Activated naive CD8-positive, alpha-beta T cell treated with anti-CD3 and anti-CD28 coated beads, Interleukin-2, amount 50 U/mL, for 24 hours (primary cell): ENCODE measurements at regions not wholly inside any gene's neighbourhood (a gene's known extent, or its start where the extent isn't known, plus 50 kb on each side); places are given as distances from the start of the nearest gene placed in this dataset.
"Not testable (repeated sequence)": the region's sequence is repeated elsewhere in the genome, so short reads cannot be mapped to it uniquely, and the experiment has no call there.

Experiments used
- ATAC-seq: fragments of 150-1000 bp; cut with Tn5 transposase; one replicate; pipeline ENCODE4 v1.10.0; 2021
- DNase-seq: peaks from one replicate; pipeline ENCODE4 v3.0.0; 2021
- H3K27ac Mint-ChIP-seq: one replicate; pipeline ENCODE4 v1.8.0; 2021; ENCODE audit warnings: mild to moderate bottlenecking, mixed read lengths
- H3K27me3 Mint-ChIP-seq: one replicate; pipeline ENCODE4 v1.8.0; 2021; ENCODE audit warnings: mixed read lengths
- H3K36me3 Mint-ChIP-seq: one replicate; pipeline ENCODE4 v1.8.0; 2021; ENCODE audit warnings: low read depth, mixed read lengths
- H3K4me1 Mint-ChIP-seq: one replicate; pipeline ENCODE4 v1.8.0; 2021; ENCODE audit warnings: mixed read lengths
- H3K4me3 Mint-ChIP-seq: one replicate; pipeline ENCODE4 v1.8.0; 2021; ENCODE audit warnings: mild to moderate bottlenecking, moderate library complexity, mixed read lengths
- H3K9me3 Mint-ChIP-seq: one replicate; pipeline ENCODE4 v1.8.0; 2021; ENCODE audit warnings: mixed read lengths

- no peaks in the 10 kb centered on the region for H3K9me3 Mint-ChIP-seq
- no peak overlapping the region for H3K27ac Mint-ChIP-seq
- H3K4me1 Mint-ChIP-seq, result no peaks in the 10 kb centered on the region
- no peaks in the 10 kb centered on the region for H3K36me3 Mint-ChIP-seq
- no peaks in the 10 kb centered on the region for H3K27me3 Mint-ChIP-seq
- ATAC-seq (no peak), DNase-seq (no peak)
- no peak overlapping the region for H3K4me3 Mint-ChIP-seq
Measured at GRCh38 chr14:41461380-41461779, 145.3 kb upstream of the LRFN5 start.

GRCh38 chr14:41457393-41457792 is 149.3 kb upstream of the LRFN5 start:
- H3K27me3 Mint-ChIP-seq, result no peaks in the 10 kb centered on the region
- no peak overlapping the region for H3K27ac Mint-ChIP-seq
- ATAC-seq (no peak), DNase-seq (no peak)
- no peaks in the 10 kb centered on the region for H3K36me3 Mint-ChIP-seq
- H3K9me3 Mint-ChIP-seq, result no peaks in the 10 kb centered on the region
- H3K4me3 Mint-ChIP-seq, result no peak overlapping the region
- no peaks in the 10 kb centered on the region for H3K4me1 Mint-ChIP-seq

GRCh38 chr14:41449066-41449465 is 157.6 kb upstream of the LRFN5 start:
- Mint-ChIP-seq H3K4me3 (no peak overlapping the region), H3K4me1 (no peaks in the 10 kb centered on the region), H3K27ac (no peak overlapping the region), H3K9me3 (no peaks in the 10 kb centered on the region), H3K27me3 (no peaks in the 10 kb centered on the region), H3K36me3 (no peaks in the 10 kb centered on the region)
- ATAC-seq (no peak), DNase-seq (no peak)

GRCh38 chr14:41446008-41446407 is 160.7 kb upstream of the LRFN5 start:
- ATAC-seq (no peak), DNase-seq (no peak)
- no peaks in the 10 kb centered on the region for H3K27me3 Mint-ChIP-seq
- no peak overlapping the region for H3K27ac Mint-ChIP-seq
- no peaks in the 10 kb centered on the region for H3K36me3 Mint-ChIP-seq
- H3K4me3 Mint-ChIP-seq, result no peak overlapping the region
- no peaks in the 10 kb centered on the region for H3K4me1 Mint-ChIP-seq
- no peaks in the 10 kb centered on the region for H3K9me3 Mint-ChIP-seq

- H3K27ac Mint-ChIP-seq, result no peak overlapping the region
- H3K27me3 Mint-ChIP-seq, result no peaks in the 10 kb centered on the region
- DNase-seq (no peak), ATAC-seq (no peak)
- H3K36me3 Mint-ChIP-seq, result no peaks in the 10 kb centered on the region
- no peaks in the 10 kb centered on the region for H3K4me1 Mint-ChIP-seq
- no peak overlapping the region for H3K4me3 Mint-ChIP-seq
- no peaks in the 10 kb centered on the region for H3K9me3 Mint-ChIP-seq
Measured at GRCh38 chr14:41423503-41423902, 183.2 kb upstream of the LRFN5 start.

GRCh38 chr14:41421308-41421707 is 185.4 kb upstream of the LRFN5 start:
- H3K9me3 Mint-ChIP-seq, H3K4me3 Mint-ChIP-seq, DNase-seq, H3K36me3 Mint-ChIP-seq, H3K4me1 Mint-ChIP-seq, ATAC-seq, H3K27me3 Mint-ChIP-seq, H3K27ac Mint-ChIP-seq: not testable (repeated sequence)

GRCh38 chr14:41419709-41420108 is 187.0 kb upstream of the LRFN5 start:
- Mint-ChIP-seq H3K36me3 (no peaks in the 10 kb centered on the region), H3K27ac (no peak overlapping the region), H3K9me3 (peaks cover 3% of the 10 kb centered on the region), H3K4me1 (no peaks in the 10 kb centered on the region), H3K27me3 (no peaks in the 10 kb centered on the region), H3K4me3 (no peak overlapping the region)
- DNase-seq, result no peak
- ATAC-seq, result no peak

GRCh38 chr14:41418851-41419250 is 187.8 kb upstream of the LRFN5 start:
- Mint-ChIP-seq H3K27me3 (no peaks in the 10 kb centered on the region), H3K4me3 (no peak overlapping the region), H3K36me3 (no peaks in the 10 kb centered on the region), H3K9me3 (peaks cover 7% of the 10 kb centered on the region), H3K4me1 (no peaks in the 10 kb centered on the region), H3K27ac (no peak overlapping the region)
- no peak for DNase-seq
- no peak for ATAC-seq

- Mint-ChIP-seq H3K9me3 (peaks cover 3% of the 10 kb centered on the region), H3K36me3 (no peaks in the 10 kb centered on the region), H3K4me3 (no peak overlapping the region), H3K27me3 (no peaks in the 10 kb centered on the region), H3K4me1 (no peaks in the 10 kb centered on the region), H3K27ac (no peak overlapping the region)
- DNase-seq, result no peak
- ATAC-seq, result no peak
Measured at GRCh38 chr14:41409806-41410205, 196.9 kb upstream of the LRFN5 start.

GRCh38 chr14:41404126-41404525 is 202.6 kb upstream of the LRFN5 start:
- ATAC-seq, result no peak
- no peaks in the 10 kb centered on the region for H3K4me1 Mint-ChIP-seq
- DNase-seq, result no peak
- H3K9me3 Mint-ChIP-seq, result no peaks in the 10 kb centered on the region
- H3K4me3 Mint-ChIP-seq, result no peak overlapping the region
- H3K27ac Mint-ChIP-seq, result no peak overlapping the region
- no peaks in the 10 kb centered on the region for H3K36me3 Mint-ChIP-seq
- H3K27me3 Mint-ChIP-seq, result no peaks in the 10 kb centered on the region

- Mint-ChIP-seq H3K4me3 (no peak overlapping the region), H3K27ac (no peak overlapping the region), H3K27me3 (no peaks in the 10 kb centered on the region), H3K36me3 (no peaks in the 10 kb centered on the region), H3K4me1 (no peaks in the 10 kb centered on the region), H3K9me3 (peaks cover 4% of the 10 kb centered on the region)
- no peak for ATAC-seq
- no peak for DNase-seq
Measured at GRCh38 chr14:41403360-41403759, 203.3 kb upstream of the LRFN5 start.

GRCh38 chr14:41397926-41398325 is 208.8 kb upstream of the LRFN5 start:
- no peak for DNase-seq
- Mint-ChIP-seq H3K4me3 (no peak overlapping the region), H3K9me3 (peaks cover 4% of the 10 kb centered on the region), H3K4me1 (no peaks in the 10 kb centered on the region), H3K27ac (no peak overlapping the region), H3K27me3 (no peaks in the 10 kb centered on the region), H3K36me3 (no peaks in the 10 kb centered on the region)
- no peak for ATAC-seq

- no peaks in the 10 kb centered on the region for H3K4me1 Mint-ChIP-seq
- H3K36me3 Mint-ChIP-seq, result no peaks in the 10 kb centered on the region
- no peaks in the 10 kb centered on the region for H3K9me3 Mint-ChIP-seq
- H3K27ac Mint-ChIP-seq, result no peak overlapping the region
- H3K4me3 Mint-ChIP-seq, result no peak overlapping the region
- ATAC-seq (no peak), DNase-seq (no peak)
- H3K27me3 Mint-ChIP-seq, result no peaks in the 10 kb centered on the region
Measured at GRCh38 chr14:41393512-41393911, 213.2 kb upstream of the LRFN5 start.

- Mint-ChIP-seq H3K4me1 (no peaks in the 10 kb centered on the region), H3K27ac (no peak overlapping the region), H3K9me3 (no peaks in the 10 kb centered on the region), H3K36me3 (no peaks in the 10 kb centered on the region), H3K4me3 (no peak overlapping the region), H3K27me3 (no peaks in the 10 kb centered on the region)
- ATAC-seq (no peak), DNase-seq (no peak)
Measured at GRCh38 chr14:41392226-41392625, 214.4 kb upstream of the LRFN5 start.

GRCh38 chr14:41389355-41389754 is 217.3 kb upstream of the LRFN5 start:
- H3K27me3 Mint-ChIP-seq, result no peaks in the 10 kb centered on the region
- ATAC-seq (no peak), DNase-seq (no peak)
- no peaks in the 10 kb centered on the region for H3K9me3 Mint-ChIP-seq
- no peak overlapping the region for H3K4me3 Mint-ChIP-seq
- H3K36me3 Mint-ChIP-seq, result no peaks in the 10 kb centered on the region
- no peaks in the 10 kb centered on the region for H3K4me1 Mint-ChIP-seq
- H3K27ac Mint-ChIP-seq, result no peak overlapping the region

GRCh38 chr14:41385797-41386196 is 220.9 kb upstream of the LRFN5 start:
- DNase-seq, result no peak
- no peaks in the 10 kb centered on the region for H3K4me1 Mint-ChIP-seq
- no peaks in the 10 kb centered on the region for H3K9me3 Mint-ChIP-seq
- no peak overlapping the region for H3K27ac Mint-ChIP-seq
- H3K4me3 Mint-ChIP-seq, result no peak overlapping the region
- no peaks in the 10 kb centered on the region for H3K36me3 Mint-ChIP-seq
- no peaks in the 10 kb centered on the region for H3K27me3 Mint-ChIP-seq
- no peak for ATAC-seq
